ENCODE measurements at regions not wholly inside any gene's neighbourhood (a gene's known extent, or its start where the extent isn't known, plus 50 kb on each side); places are given as distances from the start of the nearest gene placed in this dataset.
"Not testable (repeated sequence)": the region's sequence is repeated elsewhere in the genome, so short reads cannot be mapped to it uniquely, and the experiment has no call there.

- no peak for DNase-seq
These were observed 492.6 kb upstream of the TBL1XR1 start for GRCh38 chr3:177689869-177690268.

- DNase-seq = no peak
These were observed 493.0 kb upstream of the TBL1XR1 start for GRCh38 chr3:177690306-177690705.

DNA sequence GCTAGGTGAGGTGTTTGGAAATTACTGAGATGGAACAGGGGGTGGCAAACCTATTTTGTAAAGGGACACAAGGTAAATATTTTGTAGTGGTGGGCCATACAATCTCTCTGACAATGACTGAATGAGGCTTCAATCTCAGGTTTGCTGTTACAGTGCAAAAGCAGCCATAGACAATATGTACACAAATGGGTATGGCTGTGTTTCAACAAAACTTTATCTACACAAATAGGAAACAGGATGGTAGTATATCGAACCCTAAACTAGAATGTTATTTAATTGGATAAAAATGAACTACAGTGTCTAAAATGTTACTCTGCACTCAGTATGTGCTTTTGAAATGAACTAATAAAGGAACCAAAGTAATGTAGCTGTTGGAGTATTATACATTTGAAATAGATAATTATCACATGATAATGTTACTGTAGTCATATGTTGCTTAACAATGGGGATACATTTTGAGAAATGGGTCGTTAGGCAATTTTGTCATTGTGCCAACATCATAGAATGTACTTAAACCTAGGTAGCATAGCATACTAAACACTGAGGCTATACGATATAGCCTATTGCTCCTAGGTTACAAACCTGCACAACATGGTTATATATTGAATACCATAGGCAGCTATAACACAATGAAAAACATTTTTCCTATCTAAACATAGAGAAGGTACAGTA, 495.2 kb upstream of the TBL1XR1 start:
- no peak for DNase-seq

DNA sequence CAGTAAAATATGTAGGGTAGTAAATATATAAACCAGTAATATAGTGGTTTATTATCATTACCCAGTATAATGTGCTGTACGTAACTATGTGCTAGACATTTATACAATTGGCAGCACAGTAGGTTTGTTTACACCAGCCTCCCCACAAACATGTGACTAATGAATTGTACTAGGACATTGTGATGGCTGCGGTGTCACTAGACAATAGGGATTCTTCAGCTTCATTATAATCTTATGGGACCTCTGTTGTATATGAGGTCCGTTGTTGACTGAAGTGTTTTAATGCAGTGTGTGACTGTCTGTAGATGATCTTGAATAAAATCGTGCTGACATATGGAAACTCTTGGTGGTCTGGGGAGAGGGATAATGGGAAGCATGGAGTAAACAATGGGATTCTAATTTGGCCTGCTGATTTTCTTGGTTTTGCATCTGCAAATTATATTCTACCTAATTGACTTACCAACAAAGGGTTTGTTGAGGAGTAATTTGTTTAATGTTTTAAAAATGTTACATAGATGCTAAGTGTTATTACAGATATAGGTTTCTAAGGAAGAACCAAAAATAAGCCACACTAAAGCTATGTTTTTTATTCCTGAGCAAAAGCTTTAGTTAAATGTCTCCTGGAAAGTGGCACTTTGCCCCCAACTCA, 496.5 kb upstream of the TBL1XR1 start:
- no peak for DNase-seq

- DNase-seq = no peak
These were observed 497.0 kb upstream of the TBL1XR1 start for GRCh38 chr3:177694316-177694715.

DNA sequence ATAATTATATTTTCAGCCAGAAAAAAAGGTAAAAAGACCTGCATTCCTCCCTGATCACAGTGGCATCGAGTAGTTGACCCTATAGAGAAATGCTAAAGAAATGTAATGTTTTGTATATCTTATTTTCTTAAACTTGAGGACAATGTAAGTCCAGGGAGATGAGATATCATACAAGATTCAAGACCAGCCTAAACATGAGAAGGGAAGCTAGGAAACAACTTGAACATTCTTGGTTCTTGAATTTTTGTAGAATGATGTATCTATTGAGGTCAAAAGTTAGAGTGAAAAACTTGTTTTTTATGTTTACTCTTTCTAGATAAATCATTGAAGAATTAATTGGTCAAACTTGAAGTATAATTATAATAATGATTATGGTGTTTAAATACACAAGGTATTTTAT, 497.7 kb upstream of the TBL1XR1 start:
- no peak for DNase-seq

DNA sequence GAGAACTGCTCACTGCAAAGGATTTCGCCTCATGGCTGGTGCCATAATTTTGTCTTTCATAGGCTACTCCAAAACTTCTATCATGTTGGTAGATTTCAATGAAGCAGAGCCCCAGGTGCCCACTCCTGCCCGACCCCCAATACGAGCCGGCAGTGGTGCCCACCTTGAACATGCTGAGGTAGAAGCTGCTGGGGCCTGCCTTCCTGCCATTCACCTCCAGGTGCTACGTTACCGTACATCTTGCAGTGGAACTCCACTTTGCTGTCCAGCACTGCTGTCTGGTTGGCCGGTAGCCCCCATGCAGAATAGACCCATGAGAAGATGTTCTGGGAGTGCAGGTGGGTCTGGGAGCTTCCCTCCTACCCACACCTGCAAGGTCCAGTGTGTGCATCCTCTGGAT, 502.8 kb upstream of the TBL1XR1 start:
- DNase-seq = no peak

- DNase-seq = no peak
These were observed 506.5 kb upstream of the TBL1XR1 start for GRCh38 chr3:177703788-177704187.

DNA sequence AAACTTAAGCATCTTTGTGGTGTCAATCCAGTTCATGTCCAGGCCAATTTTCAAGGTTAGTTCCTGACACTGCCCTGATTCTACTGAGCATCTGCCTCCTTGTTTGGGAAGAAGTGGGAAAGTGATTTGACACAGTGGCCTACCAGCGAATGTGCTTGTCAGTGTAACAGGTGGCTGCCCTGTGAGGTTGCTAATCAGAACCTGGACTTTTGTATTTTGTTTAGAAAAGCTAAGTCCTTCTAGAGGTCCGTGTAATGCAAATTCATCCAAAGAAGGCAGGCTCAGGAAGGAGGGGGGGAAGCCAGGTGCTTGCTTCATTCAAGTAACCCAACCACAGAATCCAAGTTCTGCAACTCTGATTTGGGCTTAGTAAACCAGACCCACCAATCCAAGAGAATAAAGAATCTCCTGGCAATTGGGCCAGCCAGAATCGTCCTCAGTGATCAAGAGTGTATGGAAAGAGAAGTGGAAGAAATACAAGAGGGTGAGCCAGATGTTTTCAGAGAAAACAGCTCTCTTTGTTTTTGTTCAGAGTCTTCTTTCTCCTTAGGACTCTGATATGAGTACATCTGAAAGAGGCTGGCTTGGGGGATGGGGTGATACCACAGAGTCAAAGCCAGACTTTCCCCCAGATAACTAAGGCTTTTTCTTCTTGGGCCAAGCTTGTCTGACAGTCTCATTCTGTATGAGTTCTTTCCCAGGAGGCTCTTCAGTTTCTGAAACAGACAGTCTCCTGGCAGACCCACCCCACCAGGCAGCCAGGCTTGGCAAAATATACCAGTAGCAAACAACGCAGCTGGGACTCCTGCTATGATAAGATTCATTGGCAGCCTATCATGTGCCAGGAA, 508.9 kb upstream of the TBL1XR1 start:
- DNase-seq = no peak

GRCh38 chr3:177709470-177709869, 512.2 kb upstream of the TBL1XR1 start:
- not testable (repeated sequence) for DNase-seq

GRCh38 chr3:177710506-177710905, 513.2 kb upstream of the TBL1XR1 start:
- DNase-seq = no peak

DNA sequence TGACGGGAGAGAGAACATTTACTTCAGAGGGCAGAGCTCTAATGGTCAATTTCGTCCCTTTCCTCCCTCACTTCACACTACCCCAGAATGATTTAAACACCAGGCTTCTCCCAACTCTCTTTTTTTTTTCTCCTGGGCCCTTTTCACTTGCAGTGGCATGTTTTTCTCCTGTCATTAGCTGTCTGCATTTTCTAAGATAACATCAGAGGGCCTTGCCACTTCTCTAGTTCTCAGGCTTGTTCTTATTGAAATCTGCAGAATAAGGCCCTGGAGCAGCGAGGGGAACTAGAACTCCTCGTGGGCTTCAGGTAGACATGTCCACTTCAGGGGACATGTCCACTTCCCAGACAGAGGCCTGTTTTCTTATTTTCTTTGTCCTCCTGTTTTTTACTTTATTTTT, 514.4 kb upstream of the TBL1XR1 start:
- no peak for DNase-seq

- DNase-seq = no peak
These were observed 516.9 kb upstream of the TBL1XR1 start for GRCh38 chr3:177713928-177714900.

DNA sequence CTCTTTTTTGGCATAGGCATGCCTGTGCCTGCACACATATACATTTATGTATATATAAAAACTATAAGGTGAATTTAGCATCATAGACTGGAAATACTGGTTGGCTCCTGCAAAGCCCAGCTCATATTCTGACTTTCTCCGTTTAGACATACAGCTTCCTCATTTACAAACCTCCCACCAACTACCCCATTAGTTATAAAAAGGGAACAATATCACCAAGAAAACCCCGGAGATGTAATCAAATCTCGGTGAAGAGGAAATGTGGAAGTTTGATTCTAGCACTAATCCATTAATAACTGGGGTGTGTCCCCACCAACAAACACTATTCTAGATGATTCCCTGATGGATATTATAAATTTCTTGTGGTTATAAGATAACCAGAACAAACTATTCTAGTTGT, 517.7 kb upstream of the TBL1XR1 start:
- DNase-seq = no peak

DNA sequence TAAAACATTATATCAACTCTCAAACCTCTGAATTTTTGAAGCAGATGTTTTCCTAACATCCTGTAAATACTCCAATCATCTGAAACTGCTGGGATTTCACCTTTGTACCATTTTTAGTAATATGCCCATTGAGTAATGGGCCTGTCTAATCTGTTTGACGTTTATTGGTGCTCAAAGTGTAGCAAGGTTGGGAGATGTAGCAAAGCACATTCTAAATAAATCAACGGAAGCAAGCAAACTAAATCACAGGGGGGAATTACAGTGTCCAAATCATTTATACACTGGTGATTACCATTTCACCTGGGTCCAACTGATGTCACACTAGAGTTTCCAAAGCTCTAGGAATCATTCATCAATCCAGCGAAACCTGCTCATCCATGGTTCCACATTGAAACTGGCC, 518.7 kb upstream of the TBL1XR1 start:
- no peak for DNase-seq

DNA sequence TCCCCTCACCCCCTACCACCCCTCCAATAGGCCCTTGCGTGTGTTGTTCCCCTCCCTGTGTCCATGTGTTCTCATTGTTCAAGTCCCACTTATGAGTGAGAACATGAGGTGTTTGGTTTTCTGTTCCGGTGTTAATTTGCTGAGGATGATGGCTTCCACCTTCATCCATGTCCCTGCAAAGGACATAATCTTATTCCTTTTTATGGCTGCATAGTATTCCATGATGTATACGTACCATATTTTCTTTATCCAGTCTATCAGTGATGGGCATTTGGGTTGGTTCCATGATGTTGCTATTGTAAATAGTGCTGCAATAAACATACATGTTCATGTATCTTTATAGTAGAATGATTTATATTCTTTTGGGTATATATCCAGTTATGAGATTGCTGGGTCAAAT, 523.6 kb upstream of the TBL1XR1 start:
- not testable (repeated sequence) for DNase-seq

- no peak for DNase-seq
These were observed 524.8 kb upstream of the TBL1XR1 start for GRCh38 chr3:177721864-177722785.

DNA sequence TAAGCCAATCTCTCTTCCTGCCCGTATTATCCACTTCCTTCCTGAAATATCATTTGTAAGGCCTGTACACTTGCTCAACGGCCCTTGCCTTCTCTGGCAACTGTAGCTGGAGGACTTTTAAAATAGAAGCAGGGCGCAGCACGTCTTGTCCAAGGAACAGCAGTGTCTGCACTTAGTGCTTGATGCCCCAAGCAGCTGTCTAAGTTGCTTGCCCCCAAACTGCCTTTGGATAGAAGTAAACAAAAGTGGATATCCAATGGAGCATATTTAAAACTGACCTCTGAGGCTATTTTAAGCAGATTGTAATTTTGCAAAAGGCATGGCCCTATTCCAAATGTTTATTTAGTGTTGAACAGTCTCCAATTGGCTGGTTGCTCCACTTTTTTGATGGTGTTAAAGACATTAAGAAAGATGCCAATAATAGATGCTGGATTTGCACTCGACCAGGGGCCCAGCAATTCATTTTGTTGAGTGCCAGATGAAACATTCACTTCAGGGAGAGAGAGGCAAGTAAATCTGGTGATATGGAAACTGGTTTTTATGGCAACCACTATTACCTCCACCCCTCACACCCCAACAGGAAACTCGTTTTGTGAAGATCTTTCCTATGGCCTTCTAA, 526.8 kb upstream of the TBL1XR1 start:
- DNase-seq = no peak

GRCh38 chr3:177725165-177725564, 527.9 kb upstream of the TBL1XR1 start:
- no peak for DNase-seq

GRCh38 chr3:177726807-177727206, 529.5 kb upstream of the TBL1XR1 start:
- DNase-seq = no peak

Measured in NCI-H226 (cell line).